Neuronal stem cell (in vitro differentiated cells): ENCODE measurements at regions not wholly inside any gene's neighbourhood (a gene's known extent, or its start where the extent isn't known, plus 50 kb on each side); places are given as distances from the start of the nearest gene placed in this dataset.

ENCODE experiments used
- DNase-seq: peaks from one replicate; pipeline ENCODE4 v3.0.0-alpha.2; 2013; ENCODE audit warnings: low spot score
- H2AFZ ChIP-seq: one replicate; pipeline ENCODE4 v1.6.1; 2013; ENCODE audit warnings: mild to moderate bottlenecking, low read length, inconsistent platforms
- H2AK5ac ChIP-seq: 2 replicates; pipeline ENCODE4 v1.6.1; 2013; ENCODE audit warnings: low read depth, mild to moderate bottlenecking, inconsistent platforms, low read length, moderate library complexity, mixed read lengths
- H2BK120ac ChIP-seq: 2 replicates; pipeline ENCODE4 v1.6.1; 2013; ENCODE audit warnings: low read depth, mild to moderate bottlenecking, inconsistent platforms, low read length, moderate library complexity, mixed read lengths
- H2BK12ac ChIP-seq: one replicate; pipeline ENCODE4 v1.6.1; 2013; ENCODE audit warnings: low read length, inconsistent platforms
- H2BK15ac ChIP-seq: 2 replicates; pipeline ENCODE4 v1.6.1; 2013; ENCODE audit warnings: mild to moderate bottlenecking, low read length, inconsistent platforms, mixed read lengths
- H2BK5ac ChIP-seq: one replicate; pipeline ENCODE4 v1.6.1; 2013; ENCODE audit warnings: inconsistent platforms, mild to moderate bottlenecking, low read length, moderate library complexity
- H3K14ac ChIP-seq: one replicate; pipeline ENCODE4 v1.6.1; 2013; ENCODE audit warnings: low read length, inconsistent platforms
- H3K18ac ChIP-seq: 2 replicates; pipeline ENCODE4 v1.6.1; 2013; ENCODE audit warnings: low read length, inconsistent platforms
- H3K23ac ChIP-seq: 2 replicates; pipeline ENCODE4 v1.6.1; 2013; ENCODE audit warnings: low read depth, mild to moderate bottlenecking, mixed read lengths, low read length, inconsistent platforms; ENCODE audit not compliant: poor library complexity
- H3K27ac ChIP-seq: replicated peaks from 3 replicates; pipeline ENCODE4 v1.5.1; 2013; ENCODE audit warnings: low read length, inconsistent platforms
- H3K27me3 ChIP-seq, 3 experiments: 2 replicates each; pipeline ENCODE4 v1.6.1; 2013; ENCODE audit warnings: low read length in 3 of 3, mild to moderate bottlenecking in 2 of 3, inconsistent platforms in 1 of 3, low read depth in 1 of 3, mixed read lengths in 1 of 3, moderate library complexity in 1 of 3; ENCODE audit not compliant: control insufficient read depth in 3 of 3, insufficient read depth in 3 of 3
- H3K36me3 ChIP-seq, 2 donors: replicated peaks in 1 of 2; 2 replicates each; pipeline ENCODE4 v1.6.1; 2013; ENCODE audit warnings: low read length in 2 of 2; ENCODE audit not compliant: control insufficient read depth in 2 of 2, insufficient read depth in 2 of 2
- H3K4ac ChIP-seq: 2 replicates; pipeline ENCODE4 v1.6.1; 2013; ENCODE audit warnings: inconsistent platforms, mild to moderate bottlenecking, low read length, moderate library complexity
- H3K4me1 ChIP-seq, 2 donors: 1 replicate in 1 of 2; 2 replicates in 1 of 2; pipeline ENCODE4 v1.6.1; 2013; ENCODE audit warnings: low read length in 2 of 2, low read depth in 1 of 2; ENCODE audit not compliant: control insufficient read depth in 2 of 2, insufficient read depth in 1 of 2
- H3K4me2 ChIP-seq: one replicate; pipeline ENCODE4 v1.6.1; 2013; ENCODE audit warnings: mild to moderate bottlenecking, low read length, inconsistent platforms; ENCODE audit not compliant: insufficient read depth, poor library complexity, severe bottlenecking
- H3K4me3 ChIP-seq, 2 donors: 2 replicates each; pipeline ENCODE4 v1.5.1; 2013; ENCODE audit warnings: low read length in 2 of 2, mild to moderate bottlenecking in 2 of 2, inconsistent platforms in 1 of 2, moderate library complexity in 1 of 2
- H3K79me1 ChIP-seq: one replicate; pipeline ENCODE4 v1.6.1; 2013; ENCODE audit warnings: low read depth, mild to moderate bottlenecking, inconsistent platforms, low read length, moderate library complexity
- H3K9ac ChIP-seq: one replicate; pipeline ENCODE4 v1.6.1; 2013; ENCODE audit warnings: mild to moderate bottlenecking, low read depth, low read length, inconsistent platforms; ENCODE audit not compliant: poor library complexity
- H3K9me3 ChIP-seq, 2 donors: replicated peaks in 1 of 2; 2 replicates each; pipeline versions ENCODE3 to v1.6.1; 2013; ENCODE audit warnings: low read length in 2 of 2, mild to moderate bottlenecking in 2 of 2, inconsistent platforms in 1 of 2, low read depth in 1 of 2, mixed read lengths in 1 of 2, moderate library complexity in 1 of 2; ENCODE audit not compliant: control insufficient read depth in 2 of 2, insufficient read depth in 1 of 2
- H4K8ac ChIP-seq: one replicate; pipeline ENCODE4 v1.6.1; 2013; ENCODE audit warnings: low read depth, mild to moderate bottlenecking, inconsistent platforms, low read length, moderate library complexity
- H4K91ac ChIP-seq: one replicate; pipeline ENCODE4 v1.6.1; 2013; ENCODE audit warnings: low read length, low read depth, mild to moderate bottlenecking, inconsistent platforms; ENCODE audit not compliant: poor library complexity
- WGBS, 2 donors: extraction: QIAGEN DNeasy Blood & Tissue Kit; methylation state at CpG; one replicate each; pipeline ENCODE4 v1.1.7; 2013; ENCODE audit warnings: missing lambda C conversion rate in 2 of 2, mixed read lengths in 1 of 2; ENCODE audit not compliant: insufficient read length in 2 of 2, insufficient replicate concordance in 1 of 2; ENCODE audit errors: extremely low coverage in 2 of 2; 5-methylcytosine and 5-hydroxymethylcytosine counted together

- Histone ChIP-seq H3K36me3 (no peaks in the 10 kb centered on the region), H2BK120ac (no peak overlapping the region), H2BK5ac (no peak overlapping the region), H3K4me1 (peaks cover 0 to 2% of the 10 kb centered on the region in 2 donors), H3K27me3 (no peaks in the 10 kb centered on the region), H3K4me3 (no peak overlapping the region), H4K91ac (no peak overlapping the region), H3K79me1 (no peaks in the 10 kb centered on the region), H3K4me2 (no peak overlapping the region), H3K9ac (no peak overlapping the region), H3K14ac (no peak overlapping the region), H2AK5ac (no peak overlapping the region), H3K18ac (no peak overlapping the region), H4K8ac (no peak overlapping the region), H3K23ac (no peak overlapping the region), H2AFZ (no peak overlapping the region), H2BK12ac (no peak overlapping the region), H3K27ac (no peak overlapping the region), H2BK15ac (no peak overlapping the region), H3K9me3 (no peaks in the 10 kb centered on the region), H3K4ac (no peak overlapping the region)
- no peak for DNase-seq
- no CpG with 5 or more reads among the region's 4 CpGs for WGBS, 2 donors
Observed at GRCh38 chr6:112470376-112470775, 123.2 kb downstream of the RFPL4B start.

GRCh38 chr6:112470950-112471349 is 123.8 kb downstream of the RFPL4B start:
- Histone ChIP-seq H3K27me3 (no peaks in the 10 kb centered on the region), H3K4me1 (peaks cover 0 to 2% of the 10 kb centered on the region in 2 donors), H2BK5ac (no peak overlapping the region), H2BK120ac (no peak overlapping the region), H3K23ac (no peak overlapping the region), H2AFZ (peak overlapping the region; percentile 45), H2BK15ac (no peak overlapping the region), H3K36me3 (no peaks in the 10 kb centered on the region), H3K14ac (no peak overlapping the region), H4K8ac (no peak overlapping the region), H3K4me2 (no peak overlapping the region), H3K9ac (no peak overlapping the region), H2AK5ac (no peak overlapping the region), H3K79me1 (no peaks in the 10 kb centered on the region), H2BK12ac (no peak overlapping the region), H3K4me3 (no peak overlapping the region), H3K9me3 (peaks cover 0 to under 1% of the 10 kb centered on the region in 2 donors), H3K4ac (no peak overlapping the region), H4K91ac (no peak overlapping the region), H3K27ac (no peak overlapping the region), H3K18ac (no peak overlapping the region)
- DNase-seq: no peak
- no CpG with 5 or more reads among the region's 1 CpG for WGBS, 2 donors

GRCh38 chr6:112475083-112475482 is 128.0 kb downstream of the RFPL4B start:
- Histone ChIP-seq H2BK15ac (no peak overlapping the region), H3K4ac (no peak overlapping the region), H4K8ac (no peak overlapping the region), H2BK5ac (no peak overlapping the region), H3K23ac (no peak overlapping the region), H3K4me2 (no peak overlapping the region), H3K9me3 (peaks cover 0 to 5% of the 10 kb centered on the region in 2 donors), H2AFZ (no peak overlapping the region), H2BK12ac (no peak overlapping the region), H3K79me1 (no peaks in the 10 kb centered on the region), H3K4me1 (peaks cover 0 to 2% of the 10 kb centered on the region in 2 donors), H3K9ac (no peak overlapping the region), H3K4me3 (no peak overlapping the region), H2AK5ac (no peak overlapping the region), H3K27me3 (no peaks in the 10 kb centered on the region), H3K36me3 (no peaks in the 10 kb centered on the region), H4K91ac (no peak overlapping the region), H3K27ac (no peak overlapping the region), H3K14ac (no peak overlapping the region), H2BK120ac (no peak overlapping the region), H3K18ac (no peak overlapping the region)
- no peak for DNase-seq

DNA sequence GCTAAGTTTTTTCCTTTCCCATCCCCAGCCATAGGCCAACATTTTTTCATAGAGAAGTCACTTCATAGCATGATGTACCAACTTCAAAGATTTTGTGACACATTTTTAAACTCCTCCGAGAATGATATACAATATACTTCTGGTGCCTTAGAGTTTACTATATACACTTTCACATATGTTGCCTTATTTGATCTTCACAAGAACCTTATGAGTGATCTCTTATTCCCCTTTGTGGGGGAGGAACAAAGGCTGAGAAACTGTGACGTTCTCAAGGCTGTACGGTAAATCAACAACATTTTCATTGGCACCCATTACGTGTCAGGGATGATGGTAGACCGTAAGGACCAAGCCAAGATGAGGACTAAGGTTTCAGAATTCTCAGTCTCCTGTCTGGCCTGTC is 130.0 kb downstream of the RFPL4B start:
- Histone ChIP-seq H3K9me3 (peaks cover 0 to 5% of the 10 kb centered on the region in 2 donors), H4K91ac (no peak overlapping the region), H3K9ac (no peak overlapping the region), H2AFZ (no peak overlapping the region), H2BK15ac (no peak overlapping the region), H4K8ac (no peak overlapping the region), H3K36me3 (no peaks in the 10 kb centered on the region), H3K18ac (no peak overlapping the region), H2BK120ac (no peak overlapping the region), H2BK5ac (no peak overlapping the region), H3K4me3 (no peak overlapping the region), H3K27ac (no peak overlapping the region), H3K4me2 (no peak overlapping the region), H3K4me1 (no peaks in the 10 kb centered on the region), H2BK12ac (no peak overlapping the region), H3K23ac (no peak overlapping the region), H2AK5ac (no peak overlapping the region), H3K14ac (no peak overlapping the region), H3K27me3 (no peaks in the 10 kb centered on the region), H3K4ac (no peak overlapping the region), H3K79me1 (no peaks in the 10 kb centered on the region)
- no peak for DNase-seq
- whole genome bisulfite sequencing, 2 donors: no CpG with 5 or more reads among the region's 5 CpGs
